Brain microvascular endothelial cell (primary cell): ENCODE measurements at regions not wholly inside any gene's neighbourhood (a gene's known extent, or its start where the extent isn't known, plus 50 kb on each side); places are given as distances from the start of the nearest gene placed in this dataset.

Experiments used
- DNase-seq: peaks from one replicate; pipeline ENCODE4 v3.0.0-alpha.2; 2020
- H3K27ac ChIP-seq: fragments of 250-450 bp; sonication (Bioruptor Pico); 2 replicates; pipeline ENCODE4 v1.5.1; 2020; ENCODE audit warnings: mild to moderate bottlenecking, moderate library complexity
- H3K27me3 ChIP-seq: fragments of 250-450 bp; sonication (Bioruptor Pico); replicated peaks from 2 replicates; pipeline ENCODE4 v1.5.1; 2020; ENCODE audit warnings: mild to moderate bottlenecking
- H3K36me3 ChIP-seq: fragments of 250-450 bp; sonication (Bioruptor Pico); replicated peaks from 2 replicates; pipeline ENCODE4 v1.5.1; 2020; ENCODE audit warnings: mild to moderate bottlenecking
- H3K4me3 ChIP-seq: 2 replicates; pipeline ENCODE4 v1.5.1; 2011; ENCODE audit warnings: low read depth, mild to moderate bottlenecking, control low read depth, low read length, moderate library complexity
- CTCF ChIP-seq: IDR thresholded peaks from 2 replicates; pipeline ENCODE4 v1.5.1; 2011; ENCODE audit warnings: low read depth, mild to moderate bottlenecking, moderate library complexity, low read length, control low read depth, inconsistent platforms; ENCODE audit errors: missing control alignments
- in situ Hi-C: cut with HindIII; loops from 2 replicates; pipeline ENCODE4 v1.10.0; 2017; ENCODE audit warnings: low sequenced_read_pairs, low pct_ligation_motif_present

GRCh38 chr1:173295995-173296394 lies 88.9 kb upstream of the TNFSF4 start:
- DNase-seq = peak; percentile 32
- no peak overlapping the region for H3K27ac ChIP-seq
- no peak for TF ChIP-seq CTCF
- in situ Hi-C loops = no loop called here
- H3K27me3 ChIP-seq = no peaks in the 10 kb centered on the region
- no peak overlapping the region for H3K4me3 ChIP-seq
- no peaks in the 10 kb centered on the region for H3K36me3 ChIP-seq

GRCh38 chr1:173297798-173298391 lies 90.8 kb upstream of the TNFSF4 start:
- DNase-seq = no peak
- Histone ChIP-seq H3K36me3 (no peaks in the 10 kb centered on the region), H3K27ac (no peak overlapping the region), H3K27me3 (no peaks in the 10 kb centered on the region), H3K4me3 (no peak overlapping the region)
- in situ Hi-C loops = no loop called here
- no peak for TF ChIP-seq CTCF

GRCh38 chr1:173300061-173301044 lies 93.2 kb upstream of the TNFSF4 start:
- in situ Hi-C loops = no loop called here
- Histone ChIP-seq H3K27ac (no peak overlapping the region), H3K4me3 (no peak overlapping the region), H3K36me3 (no peaks in the 10 kb centered on the region), H3K27me3 (no peaks in the 10 kb centered on the region)
- TF ChIP-seq CTCF = no peak
- DNase-seq = no peak

- no peak for DNase-seq
- TF ChIP-seq CTCF = no peak
- Histone ChIP-seq H3K27ac (no peak overlapping the region), H3K27me3 (no peaks in the 10 kb centered on the region), H3K36me3 (no peaks in the 10 kb centered on the region), H3K4me3 (no peak overlapping the region)
- in situ Hi-C loops = no loop called here
Measured at GRCh38 chr1:173301507-173301906, 94.4 kb upstream of the TNFSF4 start.

- in situ Hi-C loops = no loop called here
Measured at GRCh38 chr1:173302366-173302765, 95.2 kb upstream of the TNFSF4 start.

More at GRCh38 chr1:173302366-173302765, 95.2 kb upstream of the TNFSF4 start:
- H3K27me3 ChIP-seq = no peaks in the 10 kb centered on the region
- no peak overlapping the region for H3K4me3 ChIP-seq
- TF ChIP-seq CTCF = no peak
- no peaks in the 10 kb centered on the region for H3K36me3 ChIP-seq
- DNase-seq = no peak
- H3K27ac ChIP-seq = no peak overlapping the region
